RKO (cell line): ENCODE measurements at regions not wholly inside any gene's neighbourhood (a gene's known extent, or its start where the extent isn't known, plus 50 kb on each side); places are given as distances from the start of the nearest gene placed in this dataset.

Experiments used
- DNase-seq: peaks from one replicate; pipeline ENCODE4 v3.0.0-alpha.2; 2016; ENCODE audit warnings: low spot score

GRCh38 chr9:108185613-108186012, 670.2 kb downstream of the ACTL7B start:
- no peak for DNase-seq

GRCh38 chr9:108184941-108185340, 670.8 kb downstream of the ACTL7B start:
- DNase-seq, result no peak

GRCh38 chr9:108184009-108184408, 671.8 kb downstream of the ACTL7B start:
- DNase-seq, result no peak

- DNase-seq, result no peak
Measured at GRCh38 chr9:108182950-108183381, 672.8 kb downstream of the ACTL7B start.

GRCh38 chr9:108182270-108182669, 673.5 kb downstream of the ACTL7B start:
- DNase-seq, result no peak

- DNase-seq, result no peak
Measured at GRCh38 chr9:108181441-108181840, 674.3 kb downstream of the ACTL7B start.

- no peak for DNase-seq
Measured at GRCh38 chr9:108180541-108180940, 675.2 kb downstream of the ACTL7B start.

- DNase-seq, result no peak
Measured at GRCh38 chr9:108178318-108178717, 677.5 kb downstream of the ACTL7B start.

GRCh38 chr9:108168236-108168850, 678.8 kb upstream of the KLF4 start:
- DNase-seq, result no peak

- no peak for DNase-seq
Measured at GRCh38 chr9:108167136-108167900, 677.7 kb upstream of the KLF4 start.

- DNase-seq, result no peak
Measured at GRCh38 chr9:108166519-108166918, 677.0 kb upstream of the KLF4 start.

GRCh38 chr9:108163321-108164005, 673.9 kb upstream of the KLF4 start:
- no peak for DNase-seq

- DNase-seq, result peak; percentile 10
Measured at GRCh38 chr9:108162664-108163063, 673.1 kb upstream of the KLF4 start.

GRCh38 chr9:108161503-108161902, 671.9 kb upstream of the KLF4 start:
- no peak for DNase-seq

- DNase-seq, result no peak
Measured at GRCh38 chr9:108160706-108161355, 671.3 kb upstream of the KLF4 start.

- no peak for DNase-seq
Measured at GRCh38 chr9:108160039-108160438, 670.5 kb upstream of the KLF4 start.

- DNase-seq, result no peak
Measured at GRCh38 chr9:108158236-108158995, 668.8 kb upstream of the KLF4 start.

- peak; percentile 14 for DNase-seq
Measured at GRCh38 chr9:108156270-108156998, 666.9 kb upstream of the KLF4 start.

GRCh38 chr9:108153416-108153815, 663.8 kb upstream of the KLF4 start:
- DNase-seq, result no peak

- peak; percentile 10 for DNase-seq
Measured at GRCh38 chr9:108150736-108151586, 661.4 kb upstream of the KLF4 start.
